ENCODE measurements at regions not wholly inside any gene's neighbourhood (a gene's known extent, or its start where the extent isn't known, plus 50 kb on each side); places are given as distances from the start of the nearest gene placed in this dataset.

- TF ChIP-seq CTCF (IDR thresholded peaks at IDR 0.05) = no peak
These were observed 502.4 kb upstream of the ATP2B1 start for GRCh38 chr12:90211017-90211416.

DNA sequence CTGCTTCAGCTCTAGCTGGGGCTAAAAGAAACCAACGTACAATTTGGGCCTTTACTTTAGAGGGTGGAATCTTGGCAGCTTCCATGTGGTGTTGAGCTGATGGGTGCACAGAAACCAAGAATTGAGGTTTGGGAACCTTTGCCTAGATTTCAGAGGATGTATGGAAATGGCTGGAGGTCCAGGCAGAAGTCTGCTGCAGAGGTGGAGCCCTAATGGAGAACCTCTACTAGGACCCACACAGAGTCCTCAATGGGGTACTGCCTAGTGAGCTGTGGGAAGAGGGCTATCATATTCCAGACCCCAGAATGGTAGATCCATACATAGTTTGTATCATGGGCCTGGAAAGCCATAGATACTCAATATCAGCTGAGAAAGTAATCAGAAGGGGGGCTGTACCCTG, 500.4 kb upstream of the ATP2B1 start:
- TF ChIP-seq CTCF (IDR thresholded peaks at IDR 0.05) = no peak

DNA sequence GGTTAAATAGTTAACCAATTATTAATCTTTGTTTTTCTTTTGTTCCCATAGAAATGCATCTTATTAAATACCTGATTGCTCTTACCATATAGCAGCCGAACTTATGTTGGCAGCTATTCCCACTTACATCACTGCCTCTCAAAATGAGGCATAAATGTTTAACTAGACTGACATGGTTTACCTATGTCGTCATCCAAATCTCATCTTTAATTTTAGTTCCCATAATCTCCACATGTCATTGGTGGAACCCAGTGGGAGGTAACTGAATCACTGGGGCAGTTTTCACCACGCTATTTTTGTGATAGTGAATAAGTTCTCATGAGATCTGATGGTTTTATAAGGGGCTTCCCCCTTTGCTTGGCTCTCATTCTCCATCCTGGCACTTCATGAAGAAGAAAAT, 499.2 kb upstream of the ATP2B1 start:
- no peak for TF ChIP-seq CTCF (IDR thresholded peaks at IDR 0.05)

GRCh38 chr12:90205165-90205564, 496.5 kb upstream of the ATP2B1 start:
- TF ChIP-seq CTCF (IDR thresholded peaks at IDR 0.05) = no peak

- no peak for TF ChIP-seq CTCF (IDR thresholded peaks at IDR 0.05)
These were observed 494.9 kb upstream of the ATP2B1 start for GRCh38 chr12:90203556-90203955.

GRCh38 chr12:90199006-90199405, 490.4 kb upstream of the ATP2B1 start:
- TF ChIP-seq CTCF (IDR thresholded peaks at IDR 0.05) = no peak

GRCh38 chr12:90193500-90193899, 484.9 kb upstream of the ATP2B1 start:
- no peak for TF ChIP-seq CTCF (IDR thresholded peaks at IDR 0.05)

DNA sequence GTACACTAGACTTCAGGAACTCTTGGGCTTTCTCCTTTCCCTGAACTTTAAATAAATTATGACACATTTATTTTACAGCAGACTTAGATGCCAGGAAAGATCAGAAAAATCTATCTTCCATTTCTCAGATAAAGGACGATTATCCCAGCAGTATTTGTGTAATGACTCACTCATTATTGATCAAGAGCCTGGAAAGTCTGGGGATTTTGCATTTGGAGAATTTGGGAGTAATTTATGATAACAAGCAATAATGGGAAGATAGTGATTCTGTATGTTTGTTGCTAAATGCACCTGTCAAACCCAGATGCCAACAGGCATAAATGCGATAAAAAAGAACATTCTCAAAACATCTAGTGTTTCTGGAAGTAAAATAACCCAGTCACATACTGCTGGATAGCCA, 480.2 kb upstream of the ATP2B1 start:
- TF ChIP-seq CTCF (IDR thresholded peaks at IDR 0.05) = no peak

Data from LNCAP (cell line).